ENCODE measurements at regions not wholly inside any gene's neighbourhood (a gene's known extent, or its start where the extent isn't known, plus 50 kb on each side); places are given as distances from the start of the nearest gene placed in this dataset.
"Not testable (repeated sequence)": the region's sequence is repeated elsewhere in the genome, so short reads cannot be mapped to it uniquely, and the experiment has no call there.

DNA sequence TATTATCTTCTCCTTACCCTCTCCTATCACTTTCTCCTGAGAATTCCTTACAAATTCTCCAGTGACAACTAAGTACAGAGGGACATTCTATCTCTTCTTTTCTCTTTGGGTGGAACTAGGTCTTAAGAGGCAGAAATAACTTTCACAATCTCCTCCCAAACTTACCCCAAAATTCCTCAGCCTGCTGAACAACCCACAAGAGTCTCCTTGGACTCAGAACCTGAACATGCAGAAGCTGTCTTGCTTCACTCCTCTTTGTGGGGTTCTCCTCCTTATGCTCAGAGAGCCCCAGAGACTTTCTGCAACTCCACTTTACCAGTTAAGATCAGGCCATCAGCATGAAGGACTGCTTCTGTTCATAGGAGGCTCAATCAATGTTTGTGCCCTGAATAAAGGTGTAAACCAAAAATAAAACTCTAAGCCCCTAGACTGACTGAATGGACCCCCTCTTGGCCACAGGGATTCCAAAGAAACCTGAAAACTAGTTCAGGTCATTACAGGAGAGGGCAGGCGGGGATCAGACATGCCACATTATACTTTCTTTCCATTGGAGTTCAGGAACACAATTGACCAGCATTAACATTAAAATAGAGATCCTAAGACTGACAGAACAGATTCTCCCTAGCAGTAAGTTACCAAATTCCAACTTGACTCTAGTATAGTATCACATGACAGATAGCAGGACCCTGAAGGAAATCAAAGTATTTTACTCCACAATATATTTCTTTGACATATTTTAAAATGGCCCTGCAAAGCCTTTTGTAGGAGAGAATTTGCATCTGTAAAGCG is 179.7 kb upstream of the FBXL17 start:
- H4K20me1 ChIP-seq (ENCODE audit: insufficient read depth, low read depth, low read length) = no peaks in the 10 kb centered on the region
- H3K79me2 ChIP-seq (ENCODE audit: low read length) = no peaks in the 10 kb centered on the region
- no peaks in the 10 kb centered on the region for H3K9me2 ChIP-seq (replicated peaks; ENCODE audit: insufficient read depth, low read length)
- no peaks in the 10 kb centered on the region for H3K4me1 ChIP-seq (ENCODE audit: low read length)
- DNase-seq = no peak
- H3K36me3 ChIP-seq (ENCODE audit: insufficient read depth, low read length) = no peaks in the 10 kb centered on the region
- no peak overlapping the region for H3K4me2 ChIP-seq (ENCODE audit: low read depth, low read length, poor library complexity, severe bottlenecking)
- no peak overlapping the region for H3K27ac ChIP-seq (ENCODE audit: low read length)
- no peak overlapping the region for H3K4me3 ChIP-seq (ENCODE audit: low read length)
- no peaks in the 10 kb centered on the region for H3K27me3 ChIP-seq (ENCODE audit: low read length)
- no peak overlapping the region for H2AFZ ChIP-seq (ENCODE audit: low read length)
- no peak overlapping the region for H3K9ac ChIP-seq (ENCODE audit: low read length)
- no peaks in the 10 kb centered on the region for H3K9me3 ChIP-seq (ENCODE audit: low read length)

DNA sequence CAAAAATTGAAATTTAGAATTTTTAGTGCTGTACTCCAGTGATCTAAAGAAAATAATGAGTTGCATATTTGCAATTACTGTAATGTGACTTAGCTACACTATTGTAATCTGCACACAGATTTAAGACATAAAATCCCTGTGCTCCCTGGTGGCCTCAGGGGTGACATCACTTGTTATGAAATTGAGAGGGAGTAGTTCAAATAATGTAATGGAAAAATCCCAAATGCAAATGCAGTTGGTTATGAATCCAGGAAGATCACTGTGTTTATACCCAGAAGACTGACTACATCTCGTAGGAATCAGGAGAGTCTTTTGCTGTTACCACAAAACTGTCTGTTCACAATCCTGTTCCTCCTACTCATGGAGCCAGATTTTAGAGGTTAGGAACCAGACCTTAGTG is 178.7 kb upstream of the FBXL17 start:
- H4K20me1 ChIP-seq (ENCODE audit: insufficient read depth, low read depth, low read length) = no peaks in the 10 kb centered on the region
- H2AFZ ChIP-seq (ENCODE audit: low read length) = no peak overlapping the region
- no peak overlapping the region for H3K27ac ChIP-seq (ENCODE audit: low read length)
- H3K36me3 ChIP-seq (ENCODE audit: insufficient read depth, low read length) = no peaks in the 10 kb centered on the region
- H3K9me2 ChIP-seq (replicated peaks; ENCODE audit: insufficient read depth, low read length) = no peaks in the 10 kb centered on the region
- no peaks in the 10 kb centered on the region for H3K9me3 ChIP-seq (ENCODE audit: low read length)
- H3K9ac ChIP-seq (ENCODE audit: low read length) = no peak overlapping the region
- H3K79me2 ChIP-seq (ENCODE audit: low read length) = no peaks in the 10 kb centered on the region
- no peak overlapping the region for H3K4me3 ChIP-seq (ENCODE audit: low read length)
- DNase-seq = no peak
- H3K4me1 ChIP-seq (ENCODE audit: low read length) = no peaks in the 10 kb centered on the region
- H3K4me2 ChIP-seq (ENCODE audit: low read depth, low read length, poor library complexity, severe bottlenecking) = no peak overlapping the region
- no peaks in the 10 kb centered on the region for H3K27me3 ChIP-seq (ENCODE audit: low read length)

DNA sequence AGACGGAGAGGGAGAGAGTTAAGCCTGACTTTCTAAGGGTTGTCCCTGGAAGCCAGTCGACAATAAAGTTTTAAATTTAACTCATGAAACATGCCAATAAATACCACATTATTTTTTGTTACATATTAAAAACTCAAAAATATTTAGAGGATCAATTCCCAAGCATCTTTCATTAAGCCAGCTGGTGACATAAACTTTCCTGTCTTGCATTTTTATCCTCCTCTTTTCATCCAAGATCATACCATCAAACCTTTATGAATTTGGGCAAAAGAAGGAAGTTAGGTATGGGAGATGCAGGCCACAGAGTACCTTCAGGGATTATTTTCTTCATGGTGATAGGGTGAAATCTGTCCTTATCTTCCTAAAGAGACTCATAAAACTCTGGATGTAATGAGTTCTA is 178.3 kb upstream of the FBXL17 start:
- Histone ChIP-seq H3K9ac (ENCODE audit: low read length) (no peak overlapping the region), H3K9me3 (ENCODE audit: low read length) (no peaks in the 10 kb centered on the region), H4K20me1 (ENCODE audit: insufficient read depth, low read depth, low read length) (no peaks in the 10 kb centered on the region), H3K4me1 (ENCODE audit: low read length) (no peaks in the 10 kb centered on the region), H3K79me2 (ENCODE audit: low read length) (no peaks in the 10 kb centered on the region), H3K27me3 (ENCODE audit: low read length) (no peaks in the 10 kb centered on the region), H3K36me3 (ENCODE audit: insufficient read depth, low read length) (no peaks in the 10 kb centered on the region), H2AFZ (ENCODE audit: low read length) (no peak overlapping the region), H3K4me2 (ENCODE audit: low read depth, low read length, poor library complexity, severe bottlenecking) (no peak overlapping the region), H3K4me3 (ENCODE audit: low read length) (no peak overlapping the region), H3K9me2 (replicated peaks; ENCODE audit: insufficient read depth, low read length) (no peaks in the 10 kb centered on the region), H3K27ac (ENCODE audit: low read length) (no peak overlapping the region)
- no peak for DNase-seq

DNA sequence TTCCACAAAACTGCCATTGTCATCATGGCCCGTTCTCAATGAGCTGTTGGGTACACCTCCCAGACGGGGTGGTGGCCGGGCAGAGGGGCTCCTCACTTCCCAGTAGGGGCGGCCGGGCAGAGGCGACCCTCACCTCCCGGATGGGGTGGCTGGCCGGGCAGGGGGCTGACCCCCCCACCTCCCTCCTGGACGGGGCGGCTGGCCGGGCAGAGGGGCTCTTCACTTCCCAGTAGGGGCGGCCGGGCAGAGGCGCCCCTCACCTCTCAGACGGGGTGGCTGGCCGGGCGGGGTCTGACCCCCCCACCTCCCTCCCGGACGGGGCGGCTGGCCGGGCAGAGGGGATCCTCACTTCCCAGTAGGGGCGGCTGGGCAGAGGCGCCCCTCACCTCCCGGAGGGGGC is 176.9 kb upstream of the FBXL17 start:
- not testable (repeated sequence) for H3K4me3 ChIP-seq (ENCODE audit: low read length); H3K9me2 ChIP-seq (replicated peaks; ENCODE audit: insufficient read depth, low read length); H3K36me3 ChIP-seq (ENCODE audit: insufficient read depth, low read length); DNase-seq; H3K79me2 ChIP-seq (ENCODE audit: low read length); H3K4me2 ChIP-seq (ENCODE audit: low read depth, low read length, poor library complexity, severe bottlenecking); H3K27ac ChIP-seq (ENCODE audit: low read length); H3K9ac ChIP-seq (ENCODE audit: low read length); H2AFZ ChIP-seq (ENCODE audit: low read length); H4K20me1 ChIP-seq (ENCODE audit: insufficient read depth, low read depth, low read length); H3K4me1 ChIP-seq (ENCODE audit: low read length); H3K9me3 ChIP-seq (ENCODE audit: low read length); H3K27me3 ChIP-seq (ENCODE audit: low read length)

DNA sequence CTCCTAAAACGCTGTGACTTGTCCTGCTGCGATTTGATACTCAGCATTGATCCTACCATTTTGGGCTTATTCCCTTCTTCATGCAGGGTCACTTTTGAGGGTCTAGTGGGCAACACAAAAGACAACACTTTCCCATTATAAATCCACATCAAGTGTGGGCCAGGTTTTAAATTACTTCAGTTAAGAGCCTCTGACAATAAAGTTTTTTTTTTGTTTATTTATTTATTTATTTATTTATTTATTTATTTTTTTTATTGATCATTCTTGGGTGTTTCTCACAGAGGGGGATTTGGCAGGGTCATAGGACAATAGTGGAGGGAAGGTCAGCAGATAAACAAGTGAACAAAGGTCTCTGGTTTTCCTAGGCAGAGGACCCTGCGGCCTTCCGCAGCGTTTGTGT is 176.2 kb upstream of the FBXL17 start:
- H3K9ac ChIP-seq (ENCODE audit: low read length); H4K20me1 ChIP-seq (ENCODE audit: insufficient read depth, low read depth, low read length); H3K27ac ChIP-seq (ENCODE audit: low read length); H3K4me2 ChIP-seq (ENCODE audit: low read depth, low read length, poor library complexity, severe bottlenecking); H3K9me3 ChIP-seq (ENCODE audit: low read length); H3K27me3 ChIP-seq (ENCODE audit: low read length); DNase-seq; H3K36me3 ChIP-seq (ENCODE audit: insufficient read depth, low read length); H3K79me2 ChIP-seq (ENCODE audit: low read length); H3K9me2 ChIP-seq (replicated peaks; ENCODE audit: insufficient read depth, low read length); H3K4me3 ChIP-seq (ENCODE audit: low read length); H2AFZ ChIP-seq (ENCODE audit: low read length); H3K4me1 ChIP-seq (ENCODE audit: low read length): not testable (repeated sequence)

DNA sequence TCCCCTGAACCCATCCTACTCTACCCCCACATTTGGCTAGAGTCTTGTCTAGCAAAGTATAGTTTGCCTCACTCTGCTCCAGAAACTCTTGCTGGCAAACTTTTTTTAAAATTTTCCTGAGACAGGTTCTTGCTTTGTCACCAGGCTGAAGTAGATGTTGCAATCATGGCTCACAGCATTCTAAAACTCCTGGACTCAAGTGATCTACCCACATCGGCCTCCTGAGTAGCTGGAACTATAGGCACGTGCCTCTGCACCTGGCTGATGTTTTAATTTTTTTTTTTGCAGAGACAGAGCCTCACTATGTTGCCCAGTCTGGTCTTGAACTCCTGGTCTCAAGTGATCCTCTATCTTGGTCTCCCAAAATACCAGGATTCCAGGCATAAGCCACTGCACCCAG is 175.8 kb upstream of the FBXL17 start:
- no peaks in the 10 kb centered on the region for H3K9me3 ChIP-seq (ENCODE audit: low read length)
- H4K20me1 ChIP-seq (ENCODE audit: insufficient read depth, low read depth, low read length) = no peaks in the 10 kb centered on the region
- H3K27ac ChIP-seq (ENCODE audit: low read length) = no peak overlapping the region
- H3K9me2 ChIP-seq (replicated peaks; ENCODE audit: insufficient read depth, low read length) = no peaks in the 10 kb centered on the region
- H3K4me1 ChIP-seq (ENCODE audit: low read length) = no peaks in the 10 kb centered on the region
- no peak for DNase-seq
- no peaks in the 10 kb centered on the region for H3K36me3 ChIP-seq (ENCODE audit: insufficient read depth, low read length)
- no peak overlapping the region for H3K4me3 ChIP-seq (ENCODE audit: low read length)
- no peaks in the 10 kb centered on the region for H3K79me2 ChIP-seq (ENCODE audit: low read length)
- H3K27me3 ChIP-seq (ENCODE audit: low read length) = no peaks in the 10 kb centered on the region
- H2AFZ ChIP-seq (ENCODE audit: low read length) = no peak overlapping the region
- H3K4me2 ChIP-seq (ENCODE audit: low read depth, low read length, poor library complexity, severe bottlenecking) = no peak overlapping the region
- no peak overlapping the region for H3K9ac ChIP-seq (ENCODE audit: low read length)

DNA sequence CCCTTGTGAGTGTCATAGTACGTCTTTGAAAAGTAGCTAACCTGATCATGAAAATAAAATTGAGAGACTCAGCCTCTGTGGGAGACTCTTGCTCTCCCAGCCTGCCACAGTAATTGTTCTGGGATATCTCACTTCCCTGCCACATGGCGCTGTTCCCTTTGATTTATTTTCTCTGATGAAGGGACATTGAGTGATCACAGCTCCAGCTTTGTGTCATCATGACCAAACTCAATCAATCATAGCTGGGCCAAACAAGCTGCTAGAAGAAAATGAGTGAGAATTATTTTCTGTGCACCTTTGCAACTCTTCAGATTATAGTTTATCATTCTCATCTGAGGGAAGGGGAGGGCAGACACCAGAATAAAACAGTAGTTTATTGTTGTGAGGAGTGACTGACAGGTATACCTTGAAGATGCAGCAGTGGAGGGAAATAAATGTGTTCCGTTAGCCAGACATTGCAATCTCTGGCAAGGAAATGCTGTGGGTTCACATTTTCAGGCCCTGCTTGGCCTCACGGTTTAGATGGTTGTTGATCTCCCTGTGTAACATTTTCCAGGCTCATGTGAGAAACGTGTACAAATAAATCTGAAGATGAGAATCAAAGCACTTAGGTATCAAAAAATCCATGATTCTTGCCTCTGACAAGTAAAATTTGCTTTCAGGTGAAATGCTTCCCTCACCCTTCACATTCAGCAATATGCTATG is 174.7 kb upstream of the FBXL17 start:
- H3K9me2 ChIP-seq (replicated peaks; ENCODE audit: insufficient read depth, low read length) = no peaks in the 10 kb centered on the region
- H3K4me1 ChIP-seq (ENCODE audit: low read length) = no peaks in the 10 kb centered on the region
- no peak overlapping the region for H3K9ac ChIP-seq (ENCODE audit: low read length)
- H4K20me1 ChIP-seq (ENCODE audit: insufficient read depth, low read depth, low read length) = no peaks in the 10 kb centered on the region
- H3K4me3 ChIP-seq (ENCODE audit: low read length) = no peak overlapping the region
- H3K4me2 ChIP-seq (ENCODE audit: low read depth, low read length, poor library complexity, severe bottlenecking) = no peak overlapping the region
- no peak overlapping the region for H2AFZ ChIP-seq (ENCODE audit: low read length)
- H3K36me3 ChIP-seq (ENCODE audit: insufficient read depth, low read length) = no peaks in the 10 kb centered on the region
- no peaks in the 10 kb centered on the region for H3K79me2 ChIP-seq (ENCODE audit: low read length)
- no peak for DNase-seq
- no peaks in the 10 kb centered on the region for H3K27me3 ChIP-seq (ENCODE audit: low read length)
- no peak overlapping the region for H3K27ac ChIP-seq (ENCODE audit: low read length)
- H3K9me3 ChIP-seq (ENCODE audit: low read length) = no peaks in the 10 kb centered on the region

DNA sequence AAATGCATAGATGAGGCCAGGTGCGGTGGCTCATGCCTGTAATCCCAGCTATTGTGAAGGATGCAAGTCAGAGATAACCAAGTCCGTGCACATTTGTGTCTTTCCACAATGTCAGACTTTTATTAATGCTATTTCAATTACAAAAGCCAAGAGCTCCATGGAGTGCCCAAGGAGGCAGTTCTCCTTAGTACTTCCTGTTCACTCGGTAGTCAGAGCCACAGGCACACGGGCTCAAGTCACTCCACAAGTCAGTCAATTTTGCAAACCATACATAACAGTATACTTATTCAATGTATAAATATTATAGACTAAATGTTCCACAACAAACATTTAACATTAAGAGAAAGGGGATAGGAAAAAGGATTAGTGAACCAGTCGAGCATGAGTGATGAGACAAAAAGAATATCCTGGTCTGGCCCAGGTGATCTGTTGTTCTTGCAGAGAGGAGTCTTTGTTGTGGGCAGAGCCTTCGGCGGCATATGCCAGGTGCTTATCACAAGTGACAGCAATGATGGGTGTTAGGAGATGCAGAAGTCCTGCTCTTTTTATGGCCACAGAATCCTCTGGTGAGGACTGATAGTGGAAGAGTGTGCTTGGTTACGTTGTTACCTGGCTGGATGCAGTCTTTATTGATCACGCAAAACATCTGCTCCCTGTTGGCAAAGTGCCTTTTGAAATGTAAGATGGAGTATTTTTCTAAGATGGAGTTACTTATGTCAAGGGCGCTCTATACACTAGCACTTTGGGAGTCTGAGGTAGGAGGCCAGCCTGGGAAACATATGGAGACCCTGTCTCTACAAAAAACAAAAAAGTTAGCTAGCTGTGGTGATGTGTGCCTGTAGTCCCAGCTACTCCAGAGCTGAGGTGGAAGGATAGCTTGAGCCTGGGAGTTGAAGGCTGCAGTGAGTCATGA is 167.0 kb upstream of the FBXL17 start:
- no peaks in the 10 kb centered on the region for H3K4me1 ChIP-seq (ENCODE audit: low read length)
- no peaks in the 10 kb centered on the region for H3K36me3 ChIP-seq (ENCODE audit: insufficient read depth, low read length)
- H3K27ac ChIP-seq (ENCODE audit: low read length) = no peak overlapping the region
- H2AFZ ChIP-seq (ENCODE audit: low read length) = no peak overlapping the region
- no peak overlapping the region for H3K4me2 ChIP-seq (ENCODE audit: low read depth, low read length, poor library complexity, severe bottlenecking)
- H3K9me3 ChIP-seq (ENCODE audit: low read length) = no peaks in the 10 kb centered on the region
- H3K27me3 ChIP-seq (ENCODE audit: low read length) = no peaks in the 10 kb centered on the region
- no peak for DNase-seq
- H3K4me3 ChIP-seq (ENCODE audit: low read length) = no peak overlapping the region
- H4K20me1 ChIP-seq (ENCODE audit: insufficient read depth, low read depth, low read length) = no peaks in the 10 kb centered on the region
- no peaks in the 10 kb centered on the region for H3K9me2 ChIP-seq (replicated peaks; ENCODE audit: insufficient read depth, low read length)
- no peak overlapping the region for H3K9ac ChIP-seq (ENCODE audit: low read length)
- no peaks in the 10 kb centered on the region for H3K79me2 ChIP-seq (ENCODE audit: low read length)

All from Karpas-422 (cell line).